Right cardiac atrium (tissue), 5 donors: ENCODE measurements at regions not wholly inside any gene's neighbourhood (a gene's known extent, or its start where the extent isn't known, plus 50 kb on each side); places are given as distances from the start of the nearest gene placed in this dataset.
A peak's percentile ranks its signal among the peaks of the same experiment; 100 is the strongest.

Experiments used
- ATAC-seq, 2 donors: fragments of 200-7000 bp; cut with Tn5 transposase; one replicate each; pipeline versions ENCODE4 v1.8.0 to v1.9.1; 2020; ENCODE audit warnings: moderate library complexity in 2 of 2, mild to moderate bottlenecking in 1 of 2
- DNase-seq, 3 donors: peaks; one replicate each; pipeline ENCODE4 v3.0.0-alpha.2; 2020
- H3K27ac ChIP-seq: one replicate; pipeline ENCODE4 v1.5.1; 2013; ENCODE audit warnings: mild to moderate bottlenecking, low read length, control low read depth, moderate library complexity
- H3K27me3 ChIP-seq: one replicate; pipeline ENCODE4 v1.6.1; 2013; ENCODE audit not compliant: control insufficient read depth, insufficient read depth
- H3K4me1 ChIP-seq: one replicate; pipeline ENCODE4 v1.6.1; 2013; ENCODE audit warnings: low read length; ENCODE audit not compliant: control insufficient read depth, insufficient read depth
- H3K4me3 ChIP-seq: one replicate; pipeline ENCODE4 v1.5.1; 2013; ENCODE audit warnings: low read length, control low read depth
- H3K9me3 ChIP-seq: one replicate; pipeline ENCODE4 v1.6.1; 2013; ENCODE audit warnings: low read length; ENCODE audit not compliant: control insufficient read depth
- WGBS: extraction: QIAGEN DNeasy Blood & Tissue Kit; methylation state at CpG from one replicate; pipeline ENCODE4 v1.1.7; 2013; 5-methylcytosine and 5-hydroxymethylcytosine counted together
- intact Hi-C, 4 donors: fragments of 100-400 bp; cut with DNase I; formaldehyde crosslinking; loops; one replicate each; pipeline versions ENCODE4 v1.11.0 to v1.14.0; 2022 to 2023
- donor health status: healthy with polysubstance abuse.
- donor health status: DM: no; HTN: yes; CAD: no.
- donor health status: DM: no; HTN: no; CAD: no.
- donor health status: DM: no; HTN: yes; CAD: no; lungs with severe emphysema.
- donor health status: DM: yes; HTN: yes; CAD: no.

GRCh38 chr3:107942244-107942643, 148.6 kb downstream of the CD47 start:
- H3K27me3 ChIP-seq = no peaks in the 10 kb centered on the region
- WGBS = 59% methylated on average over 6 of the region's 6 CpGs
- ATAC-seq (no peak), DNase-seq (no peak)
- intact Hi-C loops = loop anchor here in 2 of 4 donors (10.0 kb wide), 2 partner anchors 143 to 153 kb away; partner anchors contain the start of gene CD47 (in 1 of the 2)
- no peaks in the 10 kb centered on the region for H3K4me1 ChIP-seq
- no peak overlapping the region for H3K27ac ChIP-seq
- no peak overlapping the region for H3K4me3 ChIP-seq
- H3K9me3 ChIP-seq = no peaks in the 10 kb centered on the region

DNA sequence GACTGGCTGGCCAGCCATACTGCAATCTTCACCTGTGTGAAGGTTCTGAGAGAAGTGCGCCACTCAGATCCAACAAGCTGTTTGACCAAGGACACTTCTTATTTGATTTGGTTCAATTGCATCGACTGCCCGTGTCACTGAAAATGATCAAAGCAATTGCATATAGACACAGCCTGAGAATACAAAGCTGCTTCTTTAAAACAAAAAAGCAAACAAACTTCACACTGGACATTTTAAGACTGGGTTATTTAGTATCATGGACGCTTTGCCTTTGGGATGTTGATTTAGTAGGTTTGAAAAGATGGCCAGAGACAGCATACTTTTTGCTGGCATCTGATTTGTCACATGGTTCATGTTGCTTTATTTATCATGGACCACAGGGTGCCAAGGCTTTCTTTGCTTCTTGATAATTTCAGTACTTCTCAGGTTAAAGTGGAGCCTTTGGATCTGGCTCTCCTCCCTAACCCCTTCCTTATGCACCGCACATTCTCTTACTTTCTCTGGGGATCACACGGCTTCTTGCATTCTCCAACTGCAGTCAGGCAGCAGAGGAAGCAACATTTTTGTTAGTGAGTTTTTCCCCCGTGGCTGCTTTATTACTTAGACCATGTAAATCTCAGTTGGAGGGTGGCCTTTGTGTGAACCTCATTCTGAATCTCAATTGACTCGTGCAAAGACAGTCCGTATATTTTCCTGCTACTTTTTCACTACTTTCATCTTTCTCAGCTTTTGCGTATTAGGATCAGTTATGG, 151.0 kb downstream of the CD47 start:
- 67% methylated on average over 10 of the region's 10 CpGs for WGBS
- DNase-seq = no peak
- intact Hi-C loops = loop anchor here in 3 of 4 donors (5.0 to 10.0 kb wide), 4 partner anchors 145 to 537 kb away; partner anchors contain the start of gene CD47 (in 1 of the 3)
- Histone ChIP-seq H3K4me3 (no peak overlapping the region), H3K9me3 (no peaks in the 10 kb centered on the region), H3K27ac (no peak overlapping the region), H3K4me1 (no peaks in the 10 kb centered on the region), H3K27me3 (no peaks in the 10 kb centered on the region)
- ATAC-seq = no peak

DNA sequence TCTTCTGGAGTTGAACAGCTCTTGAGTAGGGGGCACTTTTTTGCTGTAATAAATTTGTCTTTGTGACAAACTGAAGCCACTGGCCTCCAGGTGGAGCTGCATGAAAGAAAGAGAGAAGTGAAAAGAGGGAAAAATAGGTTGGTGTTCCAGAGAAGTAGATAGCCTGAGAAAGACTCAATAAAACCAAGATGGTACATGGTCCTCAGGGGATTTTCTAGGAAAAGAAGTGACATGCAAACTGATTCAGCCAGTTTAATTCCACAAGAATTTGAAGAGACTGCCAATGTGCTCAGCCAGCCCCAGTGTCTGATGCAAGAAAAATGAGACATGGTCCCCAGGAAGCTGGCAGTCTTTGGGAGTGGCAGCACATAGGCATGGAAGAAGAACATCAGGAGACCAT, 152.7 kb downstream of the CD47 start:
- Histone ChIP-seq H3K4me3 (no peak overlapping the region), H3K27me3 (no peaks in the 10 kb centered on the region), H3K9me3 (no peaks in the 10 kb centered on the region), H3K4me1 (no peaks in the 10 kb centered on the region), H3K27ac (no peak overlapping the region)
- ATAC-seq (peak in 1 of 2 donors; percentile 70), DNase-seq (peak in 2 of 3 donors; percentile 21 to 52)
- intact Hi-C loops = loop anchor here in 1 of 4 donors (5.0 to 10.0 kb wide), 2 partner anchors 467 to 539 kb away; no protein-coding TSS in a partner anchor

DNA sequence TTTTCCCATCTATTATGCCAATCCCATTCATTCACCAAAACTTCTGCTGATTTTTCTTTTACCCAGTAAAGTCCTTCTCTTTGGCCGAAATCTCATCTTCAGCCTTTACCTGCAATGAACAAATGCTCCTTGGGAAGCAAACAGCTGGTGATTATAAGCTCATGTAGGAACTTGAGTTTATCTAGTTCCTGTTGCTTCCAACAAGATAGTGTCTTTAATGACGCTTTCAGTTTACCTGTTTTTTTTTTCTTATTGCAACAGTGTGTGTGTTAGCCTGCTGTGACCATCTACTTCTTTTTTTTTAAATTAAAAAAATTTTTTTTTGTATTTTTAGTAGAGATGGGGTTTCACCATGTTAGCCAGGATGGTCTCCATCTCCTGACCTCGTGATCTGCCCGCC, 156.0 kb downstream of the CD47 start:
- intact Hi-C loops = loop anchor here in 1 of 4 donors (5.0 to 10.0 kb wide), 2 partner anchors 470 to 542 kb away; no protein-coding TSS in a partner anchor
- no peaks in the 10 kb centered on the region for H3K4me1 ChIP-seq
- no peak overlapping the region for H3K27ac ChIP-seq
- no peaks in the 10 kb centered on the region for H3K9me3 ChIP-seq
- no peak for DNase-seq
- H3K4me3 ChIP-seq = no peak overlapping the region
- H3K27me3 ChIP-seq = no peaks in the 10 kb centered on the region
- ATAC-seq = no peak
- WGBS = 87% methylated on average over 4 of the region's 4 CpGs

- ATAC-seq (no peak), DNase-seq (no peak)
- Histone ChIP-seq H3K9me3 (no peaks in the 10 kb centered on the region), H3K27ac (no peak overlapping the region), H3K4me3 (no peak overlapping the region), H3K27me3 (no peaks in the 10 kb centered on the region), H3K4me1 (no peaks in the 10 kb centered on the region)
- WGBS = 84% methylated on average over 2 of the region's 2 CpGs
- intact Hi-C loops = loop anchor here in 1 of 4 donors (10.0 kb wide), 1 partner anchor 471 kb away; no protein-coding TSS in a partner anchor
Observed at GRCh38 chr3:107933450-107933849, 157.4 kb downstream of the CD47 start.

- intact Hi-C loops = loop anchor here in 1 of 4 donors (10.0 kb wide), 1 partner anchor 473 kb away; no protein-coding TSS in a partner anchor
- no peaks in the 10 kb centered on the region for H3K9me3 ChIP-seq
- no peaks in the 10 kb centered on the region for H3K4me1 ChIP-seq
- H3K4me3 ChIP-seq = no peak overlapping the region
- H3K27ac ChIP-seq = no peak overlapping the region
- ATAC-seq (no peak), DNase-seq (no peak)
- no peaks in the 10 kb centered on the region for H3K27me3 ChIP-seq
Observed at GRCh38 chr3:107931326-107931725, 159.5 kb downstream of the CD47 start.

- ATAC-seq = no peak
- no peak for DNase-seq
- Histone ChIP-seq H3K4me1 (no peaks in the 10 kb centered on the region), H3K9me3 (no peaks in the 10 kb centered on the region), H3K27ac (no peak overlapping the region), H3K27me3 (no peaks in the 10 kb centered on the region), H3K4me3 (no peak overlapping the region)
- intact Hi-C loops = loop anchor here in 1 of 4 donors (10.0 kb wide), 1 partner anchor 296 kb away; the partner anchor contains the start of gene IFT57
- WGBS = 96% methylated on average over 3 of the region's 3 CpGs
Observed at GRCh38 chr3:107929088-107929487, 161.7 kb downstream of the CD47 start.

- ATAC-seq (peak; percentile 47 to 65), DNase-seq (no peak)
- Histone ChIP-seq H3K27me3 (no peaks in the 10 kb centered on the region), H3K4me1 (no peaks in the 10 kb centered on the region), H3K4me3 (peak overlapping the region; percentile 63), H3K27ac (no peak overlapping the region), H3K9me3 (no peaks in the 10 kb centered on the region)
- 7% methylated on average over 8 of the region's 8 CpGs for WGBS
- intact Hi-C loops = loop anchor here in 1 of 4 donors (10.0 kb wide), 1 partner anchor 297 kb away; the partner anchor contains the start of gene IFT57
Observed at GRCh38 chr3:107928084-107928445, 162.8 kb downstream of the CD47 start.

- peak overlapping the region; percentile 63 for H3K4me3 ChIP-seq
- H3K9me3 ChIP-seq = no peaks in the 10 kb centered on the region
- DNase-seq (peak; percentile 70 to 90 (median 88)), ATAC-seq (peak; percentile 98)
- H3K27ac ChIP-seq = no peak overlapping the region
- intact Hi-C loops = loop anchor here in 1 of 4 donors (10.0 kb wide), 1 partner anchor 297 kb away; the partner anchor contains the start of gene IFT57
- WGBS = 1% methylated on average over 55 of the region's 55 CpGs
- H3K27me3 ChIP-seq = no peaks in the 10 kb centered on the region
- H3K4me1 ChIP-seq = no peaks in the 10 kb centered on the region
Observed at GRCh38 chr3:107927361-107928083, 163.3 kb downstream of the CD47 start.

DNA sequence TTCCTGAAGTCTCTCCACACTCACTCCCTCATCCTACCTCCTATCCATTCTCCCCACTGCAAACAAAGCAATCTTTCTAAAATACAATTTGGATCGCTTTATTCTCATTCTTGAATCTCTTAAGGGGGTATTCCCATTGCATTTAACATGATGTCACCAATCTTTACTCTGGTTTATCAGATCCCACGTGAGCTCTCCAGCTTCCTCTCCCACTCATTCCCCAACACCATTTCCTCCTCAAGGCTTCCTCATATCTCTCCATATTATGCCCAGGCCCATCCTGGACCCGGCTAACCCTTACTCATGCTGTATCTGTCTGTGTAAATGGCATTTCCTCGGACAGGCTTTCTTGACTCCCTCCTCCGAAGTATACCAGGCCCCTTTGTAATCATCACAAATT, 165.0 kb downstream of the CD47 start:
- Histone ChIP-seq H3K27me3 (no peaks in the 10 kb centered on the region), H3K4me1 (no peaks in the 10 kb centered on the region), H3K4me3 (no peak overlapping the region), H3K27ac (no peak overlapping the region), H3K9me3 (no peaks in the 10 kb centered on the region)
- WGBS = 85% methylated on average over 5 of the region's 5 CpGs
- DNase-seq (no peak), ATAC-seq (no peak)
- intact Hi-C loops = loop anchor here in 1 of 4 donors (10.0 kb wide), 1 partner anchor 299 kb away; the partner anchor contains the start of gene IFT57

DNA sequence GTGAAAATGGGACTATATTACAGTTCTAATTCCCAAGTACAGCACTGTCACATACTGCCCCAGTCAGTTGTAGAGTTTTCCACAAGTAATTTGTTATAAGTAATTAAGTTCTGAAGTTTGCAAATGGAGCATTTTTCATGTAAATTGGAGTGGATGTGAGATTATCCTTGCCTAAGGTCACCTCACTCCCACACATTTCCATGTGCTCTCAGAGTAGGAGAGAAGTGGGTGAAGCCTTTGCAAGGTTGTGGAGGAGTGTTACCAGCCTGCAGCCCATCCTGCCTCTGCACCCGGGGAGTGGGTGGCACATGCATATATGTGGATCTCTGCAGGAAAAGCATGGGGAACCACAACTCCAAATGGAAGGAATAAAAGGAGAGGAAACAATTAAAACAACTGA, 169.8 kb downstream of the CD47 start:
- Histone ChIP-seq H3K27me3 (no peaks in the 10 kb centered on the region), H3K27ac (no peak overlapping the region), H3K4me3 (no peak overlapping the region), H3K9me3 (no peaks in the 10 kb centered on the region), H3K4me1 (no peaks in the 10 kb centered on the region)
- WGBS = 75% methylated on average over 1 of the region's 1 CpG
- ATAC-seq (no peak), DNase-seq (no peak)
- intact Hi-C loops = loop anchor here in 1 of 4 donors (10.0 kb wide), 1 partner anchor 304 kb away; the partner anchor contains the start of gene IFT57
